ENCODE measurements at regions not wholly inside any gene's neighbourhood (a gene's known extent, or its start where the extent isn't known, plus 50 kb on each side); places are given as distances from the start of the nearest gene placed in this dataset.

DNA sequence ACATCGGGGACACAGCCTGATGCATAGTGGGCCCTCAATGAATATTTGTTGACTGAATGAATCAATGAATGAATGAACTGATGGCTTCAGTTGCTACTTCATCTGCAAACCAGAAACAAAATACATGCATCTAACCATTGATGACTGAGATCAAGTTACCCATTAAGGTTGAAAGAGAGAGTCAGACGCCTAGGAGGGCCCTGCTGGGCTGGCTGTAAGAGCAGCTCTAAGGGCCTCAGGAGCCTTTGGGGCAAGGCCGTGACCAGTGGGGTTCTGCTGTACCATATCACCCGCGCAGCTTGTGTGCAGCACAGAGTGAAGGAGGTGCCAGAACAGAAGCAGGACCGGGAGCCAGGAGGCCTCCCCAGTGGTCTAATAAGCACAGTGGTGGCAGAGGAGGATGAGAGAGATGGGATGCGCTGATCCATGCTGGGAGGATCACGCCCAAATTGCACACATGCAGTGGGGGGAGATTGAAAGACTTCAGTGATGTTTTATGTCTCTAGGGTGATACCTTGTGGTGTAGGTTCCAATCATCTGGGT is 96.1 kb upstream of the KCNG1 start:
- no TSS peak for BruUV-seq (replicated peaks)
- FAIRE-seq, result no peak
- H3K4me1 ChIP-seq (ENCODE audit: control insufficient read depth, extremely low read depth, insufficient read depth, low read length), result no peaks in the 10 kb centered on the region
- no peaks in the 10 kb centered on the region for H3K79me2 ChIP-seq (ENCODE audit: control insufficient read depth, insufficient read depth, low read length)
- H3K36me3 ChIP-seq (ENCODE audit: control insufficient read depth in 2 of 2, extremely low read depth in 1 of 2, insufficient read depth in 2 of 2, low read length in 2 of 2), result no peaks in the 10 kb centered on the region
- H3K4me2 ChIP-seq (ENCODE audit: insufficient read depth, low read length), result no peak overlapping the region
- no peak overlapping the region for H3K27ac ChIP-seq (ENCODE audit: insufficient read depth, low read depth, low read length)
- DNase-seq (ENCODE audit: low read depth, low spot score), result no peak
- no peak for TF ChIP-seq JUN (IDR thresholded peaks at IDR 0.05; ENCODE audit: borderline replicate concordance, insufficient read depth, insufficient read length, low read depth)
- no peak for TF ChIP-seq POLR2A (IDR thresholded peaks at IDR 0.05; ENCODE audit: low read depth, low read length)
- TF ChIP-seq EZH2 (IDR thresholded peaks at IDR 0.05; ENCODE audit: borderline replicate concordance, low read depth, low read length, severe bottlenecking), result no peak
- H3K4me3 ChIP-seq (replicated peaks in 1 of 3; ENCODE audit: insufficient read depth in 1 of 3, low read depth in 1 of 3, low read length in 3 of 3), result no peak overlapping the region
- dilution Hi-C loops (cut with MboI; ENCODE audit: extremely low pct_ligation_motif_present, low sequenced_read_pairs) (no loop called here), intact Hi-C loops (cut with micrococcal nuclease) (no loop called here)
- POLR2A ChIA-PET, result no interaction called here
- H3K9me3 ChIP-seq (replicated peaks; ENCODE audit: control insufficient read depth, insufficient read depth, low read length), result no peaks in the 10 kb centered on the region
- H3K9me1 ChIP-seq (replicated peaks; ENCODE audit: control insufficient read depth, extremely low read depth, insufficient read depth, low read length), result no peaks in the 10 kb centered on the region
- H3K9ac ChIP-seq (replicated peaks; ENCODE audit: extremely low read depth, insufficient read depth, low read length), result no peak overlapping the region
- CTCF ChIA-PET, result interaction anchor here (1.2 kb wide), 1 partner anchor 207 kb away, joined by 3 read pairs; no protein-coding TSS in a partner anchor
- no peaks in the 10 kb centered on the region for H4K20me1 ChIP-seq (replicated peaks; ENCODE audit: control insufficient read depth, extremely low read depth, insufficient read depth, low read length)
- no peak overlapping the region for H2AFZ ChIP-seq (ENCODE audit: low read depth, low read length)
- peaks cover 10 to 13% of the 10 kb centered on the region in 2 experiments for H3K27me3 ChIP-seq (ENCODE audit: control insufficient read depth in 2 of 2, insufficient read depth in 2 of 2, low read length in 2 of 2)

DNA sequence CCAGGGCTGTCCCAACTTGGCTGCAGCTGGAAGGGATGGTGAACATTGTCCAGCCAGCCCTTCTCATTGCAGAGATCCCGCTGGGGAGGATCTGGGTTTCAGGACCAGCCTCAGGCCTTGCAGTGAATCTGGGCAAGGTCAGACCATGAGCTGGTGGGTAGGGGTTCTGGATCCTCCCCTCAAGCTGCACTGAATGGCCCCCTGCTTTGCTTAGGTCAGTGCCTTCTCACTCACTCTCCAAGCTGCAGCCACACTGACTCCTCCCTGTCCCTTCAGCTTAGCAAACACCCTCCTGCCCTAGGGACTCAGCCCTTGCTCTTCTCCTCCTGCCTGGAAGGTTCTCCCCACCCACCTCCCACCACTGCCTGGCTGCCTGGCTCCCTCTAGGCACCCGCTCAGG is 95.3 kb upstream of the KCNG1 start:
- Histone ChIP-seq H4K20me1 (replicated peaks; ENCODE audit: control insufficient read depth, extremely low read depth, insufficient read depth, low read length) (no peaks in the 10 kb centered on the region), H3K27me3 (ENCODE audit: control insufficient read depth in 2 of 2, insufficient read depth in 2 of 2, low read length in 2 of 2) (peaks cover 10% of the 10 kb centered on the region in 2 experiments), H3K9ac (replicated peaks; ENCODE audit: extremely low read depth, insufficient read depth, low read length) (no peak overlapping the region), H3K9me3 (replicated peaks; ENCODE audit: control insufficient read depth, insufficient read depth, low read length) (no peaks in the 10 kb centered on the region), H3K4me3 (replicated peaks in 1 of 3; ENCODE audit: insufficient read depth in 1 of 3, low read depth in 1 of 3, low read length in 3 of 3) (no peak overlapping the region), H3K36me3 (ENCODE audit: control insufficient read depth in 2 of 2, extremely low read depth in 1 of 2, insufficient read depth in 2 of 2, low read length in 2 of 2) (no peaks in the 10 kb centered on the region), H3K27ac (ENCODE audit: insufficient read depth, low read depth, low read length) (no peak overlapping the region), H3K79me2 (ENCODE audit: control insufficient read depth, insufficient read depth, low read length) (no peaks in the 10 kb centered on the region), H3K4me2 (ENCODE audit: insufficient read depth, low read length) (no peak overlapping the region), H2AFZ (ENCODE audit: low read depth, low read length) (no peak overlapping the region), H3K4me1 (ENCODE audit: control insufficient read depth, extremely low read depth, insufficient read depth, low read length) (no peaks in the 10 kb centered on the region), H3K9me1 (replicated peaks; ENCODE audit: control insufficient read depth, extremely low read depth, insufficient read depth, low read length) (no peaks in the 10 kb centered on the region)
- no TSS peak for BruUV-seq (replicated peaks)
- dilution Hi-C loops (cut with MboI; ENCODE audit: extremely low pct_ligation_motif_present, low sequenced_read_pairs), result no loop called here
- POLR2A ChIA-PET, result no interaction called here
- TF ChIP-seq GATA2 (IDR thresholded peaks at IDR 0.05; ENCODE audit: insufficient read depth, insufficient read length, low read depth, low read length) (no peak), FOS (IDR thresholded peaks at IDR 0.05; ENCODE audit: borderline replicate concordance, insufficient read depth, low read length) (no peak)
- intact Hi-C loops (cut with micrococcal nuclease), result no loop called here
- CTCF ChIA-PET, result interaction anchor here (1.2 kb wide), 1 partner anchor 208 kb away, joined by 3 read pairs; no protein-coding TSS in a partner anchor
- FAIRE-seq (no peak), DNase-seq (ENCODE audit: low read depth, low spot score) (no peak)
